AML-193 (cell line): ENCODE measurements at regions not wholly inside any gene's neighbourhood (a gene's known extent, or its start where the extent isn't known, plus 50 kb on each side); places are given as distances from the start of the nearest gene placed in this dataset.
"Not testable (repeated sequence)": the region's sequence is repeated elsewhere in the genome, so short reads cannot be mapped to it uniquely, and the experiment has no call there.

ENCODE experiments used
- DNase-seq, 2 experiments: peaks; one replicate each; lab custom pipeline; 2025; lab: John Stamatoyannopoulos, UW

DNA sequence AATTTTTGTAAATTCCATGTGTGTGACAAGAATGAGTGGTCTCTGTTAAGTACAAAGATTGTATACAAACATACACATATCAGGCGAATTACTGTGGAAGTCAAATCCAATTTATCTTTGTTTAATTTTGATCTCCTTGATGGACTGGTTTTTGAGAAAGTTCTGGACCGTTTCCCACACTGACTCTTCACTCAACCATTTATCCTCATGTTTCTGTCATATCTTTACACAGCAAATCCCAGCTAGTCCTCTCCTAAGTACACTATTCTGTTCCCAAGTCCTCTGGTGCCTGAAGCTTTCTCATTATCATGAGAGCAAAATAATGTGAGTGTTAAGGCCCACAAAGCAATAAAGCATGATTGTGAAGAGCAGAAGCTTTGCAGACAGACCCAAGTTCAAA lies 189.9 kb downstream of the WNT5A start:
- no peak for DNase-seq

- no peak for DNase-seq
These were observed 190.3 kb downstream of the WNT5A start for GRCh38 chr3:55296791-55297190.

- no peak for DNase-seq
These were observed 191.1 kb downstream of the WNT5A start for GRCh38 chr3:55296030-55296429.

DNA sequence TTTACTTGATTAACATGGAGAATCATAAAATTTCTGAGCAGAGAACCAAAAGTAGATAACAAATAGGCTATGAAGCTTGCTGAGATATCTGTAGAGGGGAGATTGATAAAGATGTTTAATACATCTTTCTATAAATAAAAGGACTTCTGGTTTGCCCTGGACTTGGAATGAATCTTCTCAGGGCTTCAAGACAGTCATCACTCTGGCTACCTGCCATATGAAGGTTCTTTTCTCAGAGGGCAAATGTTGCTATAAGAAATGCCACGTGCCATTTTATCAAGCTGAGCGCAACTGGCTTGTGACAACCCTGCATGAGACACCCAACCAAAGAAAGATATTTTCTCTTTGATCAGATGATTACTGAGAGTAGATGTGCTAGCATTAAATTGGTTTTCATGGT lies 192.5 kb downstream of the WNT5A start:
- DNase-seq = no peak

DNA sequence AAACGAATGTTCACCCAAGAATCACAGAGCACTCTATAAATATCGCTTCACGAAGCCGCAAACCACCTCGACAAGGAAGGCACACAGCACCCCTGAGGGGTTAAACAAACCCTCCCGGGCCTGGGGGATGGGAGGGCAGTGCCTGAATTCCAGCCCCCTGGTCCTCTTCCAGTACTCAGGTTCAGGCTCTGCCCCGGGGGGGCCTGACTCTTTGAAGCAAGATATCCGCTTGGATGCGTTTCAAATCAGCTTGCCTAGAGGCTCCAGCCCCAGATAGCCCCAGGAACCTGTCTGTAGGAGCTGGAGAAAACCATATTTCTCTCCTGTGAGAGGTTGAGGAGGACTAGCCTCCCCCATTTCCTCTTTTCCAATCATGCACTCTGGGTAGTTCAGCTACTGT lies 194.7 kb downstream of the WNT5A start:
- no peak for DNase-seq

DNA sequence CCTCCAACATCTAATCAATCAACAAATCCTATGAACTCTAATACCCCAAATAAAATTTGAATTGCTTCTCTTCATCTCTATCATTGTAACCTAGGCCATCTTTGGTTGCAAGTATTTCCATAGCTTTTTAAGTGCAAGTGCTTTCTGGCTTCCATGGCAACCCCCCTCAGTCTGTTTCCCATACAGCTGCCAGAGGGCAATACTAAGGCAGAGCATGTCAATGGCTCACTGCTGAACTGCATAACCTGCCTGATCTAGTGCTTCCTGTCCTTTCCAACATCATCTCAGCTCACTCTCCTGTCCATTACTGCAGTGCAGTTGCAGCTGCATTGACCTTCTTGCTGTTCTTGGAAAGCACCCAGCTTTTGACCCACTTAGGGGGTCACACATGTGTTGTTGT lies 198.4 kb downstream of the WNT5A start:
- no peak for DNase-seq

DNA sequence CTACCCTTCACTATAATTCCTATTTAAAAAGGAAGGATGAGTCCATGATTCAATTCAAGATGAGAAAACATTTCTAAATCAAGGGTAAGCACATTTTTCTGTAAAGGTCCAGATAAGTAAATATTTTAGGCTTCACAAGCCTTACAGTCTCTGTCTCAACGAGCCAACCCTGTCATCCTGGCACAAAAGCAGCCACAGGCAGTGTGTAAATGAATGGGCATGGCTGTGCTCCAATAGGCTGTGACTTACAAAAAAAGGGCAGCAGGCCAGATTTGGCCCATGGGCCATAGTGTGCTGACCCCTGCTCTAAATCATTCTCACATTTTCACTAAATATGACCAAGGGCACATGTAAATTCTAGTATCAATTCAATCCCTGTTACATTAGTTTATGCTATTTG lies 200.4 kb downstream of the WNT5A start:
- DNase-seq = no peak

- no peak for DNase-seq
These were observed 201.9 kb downstream of the WNT5A start for GRCh38 chr3:55285156-55285555.

- DNase-seq = no peak
These were observed 203.6 kb downstream of the WNT5A start for GRCh38 chr3:55283441-55283925.

DNA sequence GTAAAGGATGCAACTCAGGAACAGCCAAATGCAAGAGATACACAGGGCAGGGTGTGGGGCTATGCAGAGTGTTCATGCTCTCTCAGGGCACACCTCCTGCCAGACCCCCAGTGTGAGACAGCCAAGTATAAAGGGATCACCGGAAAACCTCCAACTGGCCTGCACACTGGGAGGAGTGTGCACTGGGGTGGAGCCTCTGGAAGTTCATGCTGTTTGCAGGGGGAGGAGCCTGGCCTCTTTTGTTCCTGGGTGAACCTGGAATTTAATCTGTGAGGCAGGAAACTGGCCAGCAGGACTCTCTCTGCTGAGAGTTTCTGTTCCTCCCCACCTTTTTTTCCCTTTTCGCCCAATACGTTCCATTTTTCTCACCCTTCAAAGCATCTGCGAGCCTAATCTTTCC lies 204.1 kb downstream of the WNT5A start:
- no peak for DNase-seq

DNA sequence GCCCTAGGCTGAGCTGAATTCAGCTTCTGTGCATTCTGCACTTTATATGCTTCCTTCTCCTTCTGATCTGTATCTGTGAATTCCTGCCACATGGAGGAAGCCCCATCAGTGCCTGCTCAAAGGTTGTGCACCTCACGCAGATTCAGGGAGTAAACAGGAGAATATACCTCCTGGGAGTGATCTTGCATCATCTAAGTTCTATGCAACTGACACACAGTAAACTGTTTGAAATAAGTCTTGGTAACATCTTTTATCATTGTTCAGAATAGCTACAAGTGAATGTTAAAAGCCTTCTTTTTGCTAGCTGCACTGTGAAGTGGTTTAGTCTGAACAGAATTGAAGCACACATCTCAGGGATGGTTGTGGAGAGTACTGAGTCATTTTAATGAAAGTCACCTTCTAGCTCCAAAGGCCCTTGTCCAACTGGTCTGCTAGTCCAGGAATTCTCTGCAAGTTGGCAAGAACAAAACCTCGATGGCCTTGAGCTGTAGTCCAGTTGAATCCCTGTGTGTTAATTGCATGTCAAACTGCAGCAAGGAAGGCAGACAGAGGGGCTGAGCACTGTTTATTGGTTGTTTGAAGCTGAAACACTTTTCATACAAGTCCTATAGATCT lies 215.0 kb downstream of the WNT5A start:
- DNase-seq = no peak

DNA sequence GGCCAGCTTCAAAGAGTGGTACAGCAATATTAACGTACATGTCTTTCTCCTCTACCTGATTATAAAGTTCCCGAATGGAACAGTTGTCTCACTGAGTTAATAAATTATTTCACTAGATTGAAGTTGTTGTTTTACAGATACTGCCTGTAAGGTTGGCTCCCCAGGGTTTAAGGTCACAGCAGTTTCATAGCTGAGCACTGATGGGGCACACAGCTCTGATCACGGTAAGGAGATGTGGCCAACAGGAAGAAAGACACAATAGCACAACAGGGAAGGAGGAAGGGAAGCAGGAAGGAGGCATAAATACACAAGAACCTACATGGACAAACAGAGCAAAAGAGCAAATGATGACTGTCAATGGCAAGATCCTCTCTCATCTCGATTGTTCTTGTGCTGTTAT lies 215.6 kb downstream of the WNT5A start:
- DNase-seq = no peak

DNA sequence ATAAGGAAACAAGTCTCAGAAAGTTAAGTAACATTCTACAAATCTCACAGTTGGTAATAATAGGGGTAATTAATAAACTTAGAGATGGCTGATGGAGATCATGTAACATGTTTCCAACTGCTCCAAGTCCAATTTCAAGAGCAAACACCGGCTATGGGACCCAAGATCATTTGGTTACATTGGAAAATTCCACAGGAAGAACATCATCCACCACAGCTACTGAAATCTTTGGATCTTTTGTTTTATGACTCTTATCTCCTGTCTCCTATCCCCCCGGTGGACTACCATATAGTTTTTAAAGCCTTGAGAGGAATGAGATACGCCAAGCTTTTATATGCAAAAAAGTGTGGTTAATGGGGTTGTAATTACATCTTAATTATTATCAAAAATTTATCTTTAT lies 216.1 kb downstream of the WNT5A start:
- no peak for DNase-seq

DNA sequence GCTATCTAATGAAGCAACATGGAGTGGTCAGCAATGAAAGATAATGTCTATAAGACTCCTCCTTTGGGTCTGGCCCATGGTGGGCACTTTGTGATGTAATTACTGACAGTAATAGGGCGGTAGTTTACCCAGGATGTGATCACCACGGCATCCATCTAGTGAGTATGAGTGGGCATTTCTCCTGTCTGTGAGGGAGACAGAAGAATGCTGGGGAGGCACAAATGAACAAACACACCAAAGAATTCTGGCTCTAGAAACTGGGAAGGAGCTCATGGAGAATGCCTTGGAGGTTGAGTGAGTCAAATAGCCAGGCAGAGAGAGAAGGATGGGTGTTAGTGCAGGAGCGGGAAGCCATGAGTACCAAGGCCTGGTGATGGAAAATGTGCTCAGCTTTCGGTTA lies 217.5 kb downstream of the WNT5A start:
- DNase-seq = no peak

DNA sequence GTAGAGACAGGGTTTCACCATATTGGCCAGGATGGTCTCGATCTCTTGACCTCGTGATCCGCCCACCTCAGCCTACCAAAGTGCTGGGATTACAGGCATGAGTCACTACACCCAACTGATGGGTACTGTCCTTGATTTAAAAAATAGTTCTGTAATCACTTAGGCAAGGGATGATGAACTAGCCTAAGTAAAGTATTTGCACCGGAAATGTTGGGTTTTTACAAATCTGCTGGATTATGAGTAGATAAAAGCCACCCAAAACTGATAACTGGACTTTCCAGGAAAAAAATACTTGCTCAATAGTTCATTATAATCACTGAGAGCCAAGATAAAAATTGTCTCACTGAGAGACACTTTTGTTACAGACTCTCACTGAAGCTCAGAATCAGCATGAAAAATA lies 218.0 kb downstream of the WNT5A start:
- no peak for DNase-seq

- DNase-seq = no peak
These were observed 219.7 kb downstream of the WNT5A start for GRCh38 chr3:55267206-55267930.

- no peak for DNase-seq
These were observed 222.2 kb downstream of the WNT5A start for GRCh38 chr3:55264919-55265318.

DNA sequence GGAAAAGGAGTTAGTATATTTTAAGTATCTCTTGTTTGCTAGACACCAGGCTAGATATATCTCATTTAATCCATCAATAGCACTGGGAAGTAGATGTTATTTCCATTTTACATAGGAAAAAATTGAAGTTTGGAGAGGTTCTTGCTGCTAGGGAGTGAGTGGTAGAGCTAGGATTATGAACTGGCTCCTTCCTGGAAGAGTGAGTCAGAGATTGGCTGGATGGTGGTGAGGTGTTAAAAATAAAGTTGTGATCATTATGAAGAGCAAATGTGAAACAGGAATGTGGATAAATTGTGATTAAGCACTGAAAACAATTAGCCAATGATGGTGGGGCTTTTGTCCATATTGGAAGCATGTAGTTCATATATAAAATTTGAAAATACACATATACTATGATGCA lies 234.2 kb downstream of the WNT5A start:
- no peak for DNase-seq

- DNase-seq = not testable (repeated sequence)
These were observed 237.9 kb downstream of the WNT5A start for GRCh38 chr3:55249156-55249555.

DNA sequence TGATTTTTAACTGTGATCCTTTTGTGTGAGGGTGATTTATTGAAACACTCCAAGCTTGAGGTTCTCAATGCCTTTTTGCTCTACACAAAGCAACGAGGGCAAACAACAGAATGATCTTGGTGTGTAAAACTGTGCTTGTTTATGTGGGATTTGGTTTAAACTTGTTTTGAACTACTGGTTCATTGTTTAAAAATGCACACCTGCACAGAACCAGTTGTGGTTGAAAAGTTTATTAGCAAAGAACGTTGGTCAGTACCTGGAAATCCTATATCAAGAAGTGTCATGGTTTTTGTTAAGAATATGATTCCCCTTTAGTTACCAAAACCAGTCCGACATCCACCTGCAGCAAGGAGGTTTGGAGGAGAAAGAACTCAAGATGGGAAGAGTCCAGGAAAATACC lies 239.4 kb downstream of the WNT5A start:
- DNase-seq = no peak

- DNase-seq = no peak
These were observed 241.1 kb downstream of the WNT5A start for GRCh38 chr3:55246033-55246432.

GRCh38 chr3:55245351-55245750 lies 241.8 kb downstream of the WNT5A start:
- DNase-seq = no peak

- no peak for DNase-seq
These were observed 242.9 kb downstream of the WNT5A start for GRCh38 chr3:55244247-55244646.

GRCh38 chr3:55243678-55244077 lies 243.4 kb downstream of the WNT5A start:
- no peak for DNase-seq
